Skeletal muscle tissue (tissue), 3 donors: ENCODE measurements at regions not wholly inside any gene's neighbourhood (a gene's known extent, or its start where the extent isn't known, plus 50 kb on each side); places are given as distances from the start of the nearest gene placed in this dataset.

ENCODE experiments used
- H3K27ac ChIP-seq: one replicate; pipeline ENCODE4 v1.7.0; 2013; ENCODE audit warnings: mild to moderate bottlenecking, low read depth, low read length, inconsistent platforms
- H3K27me3 ChIP-seq, 3 donors: one replicate each; pipeline ENCODE4 v1.7.0; 2013; ENCODE audit warnings: low read length in 3 of 3; ENCODE audit not compliant: control insufficient read depth in 3 of 3, insufficient read depth in 3 of 3
- H3K36me3 ChIP-seq, 3 donors: one replicate each; pipeline ENCODE4 v1.7.0; 2013; ENCODE audit warnings: low read length in 3 of 3; ENCODE audit not compliant: control insufficient read depth in 3 of 3, insufficient read depth in 3 of 3
- H3K4me1 ChIP-seq, 3 donors: one replicate each; pipeline ENCODE4 v1.7.0; 2013; ENCODE audit warnings: low read length in 3 of 3, mild to moderate bottlenecking in 3 of 3; ENCODE audit not compliant: control insufficient read depth in 3 of 3, insufficient read depth in 3 of 3
- H3K4me3 ChIP-seq, 3 donors: one replicate each; pipeline ENCODE4 v1.7.0; 2013; ENCODE audit warnings: low read length in 3 of 3
- H3K9ac ChIP-seq, 3 donors: one replicate each; pipeline ENCODE4 v1.7.0; 2013; ENCODE audit warnings: low read length in 3 of 3, mild to moderate bottlenecking in 3 of 3, moderate library complexity in 2 of 3, low read depth in 1 of 3
- H3K9me3 ChIP-seq, 3 donors: one replicate each; pipeline ENCODE4 v1.7.0; 2013; ENCODE audit warnings: low read length in 3 of 3; ENCODE audit not compliant: control insufficient read depth in 3 of 3
- donor health status: Osteomylitis.

- Histone ChIP-seq H3K27me3 (no peaks in the 10 kb centered on the region), H3K9me3 (no peaks in the 10 kb centered on the region), H3K4me1 (peaks cover 8 to 15% (median 10%) of the 10 kb centered on the region in 3 donors), H3K27ac (peak overlapping the region; percentile 53), H3K4me3 (peak overlapping the region in 1 of 3 donors; percentile 1), H3K36me3 (no peaks in the 10 kb centered on the region), H3K9ac (peak overlapping the region; percentile 15 to 52 (median 51))
These were observed 192.5 kb downstream of the NDFIP2 start for GRCh38 chr13:79673310-79673992.

- no peaks in the 10 kb centered on the region for H3K36me3 ChIP-seq
- H3K27ac ChIP-seq = no peak overlapping the region
- no peak overlapping the region for H3K9ac ChIP-seq
These were observed 190.5 kb downstream of the NDFIP2 start for GRCh38 chr13:79671420-79671819.

GRCh38 chr13:79668201-79668752 is 187.3 kb downstream of the NDFIP2 start:
- Histone ChIP-seq H3K4me3 (no peak overlapping the region), H3K4me1 (peaks cover 3 to 13% (median 8%) of the 10 kb centered on the region in 3 donors), H3K27me3 (no peaks in the 10 kb centered on the region)

More at GRCh38 chr13:79671420-79671819, 190.5 kb downstream of the NDFIP2 start:
- H3K27me3 ChIP-seq = no peaks in the 10 kb centered on the region
- H3K4me3 ChIP-seq = no peak overlapping the region
- H3K9me3 ChIP-seq = no peaks in the 10 kb centered on the region
- H3K4me1 ChIP-seq = peaks cover 8 to 15% (median 10%) of the 10 kb centered on the region in 3 donors

GRCh38 chr13:79667771-79668170 is 186.8 kb downstream of the NDFIP2 start:
- no peak overlapping the region for H3K4me3 ChIP-seq
- no peaks in the 10 kb centered on the region for H3K9me3 ChIP-seq
- peaks cover 4 to 9% (median 8%) of the 10 kb centered on the region in 3 donors for H3K4me1 ChIP-seq
- H3K27me3 ChIP-seq = no peaks in the 10 kb centered on the region
- no peaks in the 10 kb centered on the region for H3K36me3 ChIP-seq
- no peak overlapping the region for H3K27ac ChIP-seq
- no peak overlapping the region for H3K9ac ChIP-seq

More at GRCh38 chr13:79668201-79668752, 187.3 kb downstream of the NDFIP2 start:
- no peaks in the 10 kb centered on the region for H3K36me3 ChIP-seq
- H3K9me3 ChIP-seq = no peaks in the 10 kb centered on the region
- no peak overlapping the region for H3K9ac ChIP-seq
- H3K27ac ChIP-seq = no peak overlapping the region

- Histone ChIP-seq H3K9me3 (no peaks in the 10 kb centered on the region), H3K4me1 (peaks cover 15 to 16% (median 16%) of the 10 kb centered on the region in 3 donors), H3K27ac (peak overlapping the region; percentile 58), H3K4me3 (no peak overlapping the region), H3K27me3 (no peaks in the 10 kb centered on the region), H3K9ac (peak overlapping the region in 1 of 3 donors; percentile 16), H3K36me3 (no peaks in the 10 kb centered on the region)
These were observed 183.2 kb downstream of the NDFIP2 start for GRCh38 chr13:79663977-79664636.

GRCh38 chr13:79663435-79663834 is 182.5 kb downstream of the NDFIP2 start:
- H3K36me3 ChIP-seq = no peaks in the 10 kb centered on the region
- peaks cover 21 to 23% (median 22%) of the 10 kb centered on the region in 3 donors for H3K4me1 ChIP-seq
- H3K4me3 ChIP-seq = no peak overlapping the region
- H3K27ac ChIP-seq = peak overlapping the region; percentile 58
- no peaks in the 10 kb centered on the region for H3K27me3 ChIP-seq
- H3K9me3 ChIP-seq = no peaks in the 10 kb centered on the region
- peak overlapping the region in 1 of 3 donors; percentile 16 for H3K9ac ChIP-seq

- H3K27me3 ChIP-seq = no peaks in the 10 kb centered on the region
- no peak overlapping the region for H3K4me3 ChIP-seq
- peak overlapping the region; percentile 58 for H3K27ac ChIP-seq
- H3K4me1 ChIP-seq = peaks cover 22 to 26% (median 25%) of the 10 kb centered on the region in 3 donors
- H3K36me3 ChIP-seq = no peaks in the 10 kb centered on the region
- H3K9me3 ChIP-seq = no peaks in the 10 kb centered on the region
- H3K9ac ChIP-seq = peak overlapping the region in 1 of 3 donors; percentile 16
These were observed 181.9 kb downstream of the NDFIP2 start for GRCh38 chr13:79662882-79663281.

GRCh38 chr13:79660361-79660760 is 179.4 kb downstream of the NDFIP2 start:
- no peaks in the 10 kb centered on the region for H3K27me3 ChIP-seq
- H3K36me3 ChIP-seq = no peaks in the 10 kb centered on the region
- no peak overlapping the region for H3K4me3 ChIP-seq
- H3K9me3 ChIP-seq = no peaks in the 10 kb centered on the region
- peak overlapping the region; percentile 83 for H3K27ac ChIP-seq
- no peak overlapping the region for H3K9ac ChIP-seq
- peaks cover 22 to 26% (median 25%) of the 10 kb centered on the region in 3 donors for H3K4me1 ChIP-seq

GRCh38 chr13:79659121-79659521 is 178.2 kb downstream of the NDFIP2 start:
- H3K4me1 ChIP-seq = peaks cover 22 to 25% (median 23%) of the 10 kb centered on the region in 3 donors
- no peaks in the 10 kb centered on the region for H3K36me3 ChIP-seq
- peak overlapping the region in 1 of 3 donors; percentile 33 for H3K4me3 ChIP-seq
- no peaks in the 10 kb centered on the region for H3K27me3 ChIP-seq
- H3K27ac ChIP-seq = peak overlapping the region; percentile 83
- H3K9ac ChIP-seq = peak overlapping the region; percentile 36 to 61 (median 48)
- H3K9me3 ChIP-seq = no peaks in the 10 kb centered on the region
